ENCODE measurements at regions not wholly inside any gene's neighbourhood (a gene's known extent, or its start where the extent isn't known, plus 50 kb on each side); places are given as distances from the start of the nearest gene placed in this dataset.

GRCh38 chr3:1998739-1999138 lies 99.9 kb upstream of the CNTN4 start:
- H3K4me1 ChIP-seq (ENCODE audit: control insufficient read depth in 2 of 3, insufficient read depth in 2 of 3, low read depth in 1 of 3, low read length in 3 of 3), result no peaks in the 10 kb centered on the region
- no peak for TF ChIP-seq CTCF (IDR thresholded peaks at IDR 0.05; ENCODE audit: borderline replicate concordance, extremely low read depth, insufficient read depth)
- H3K9me3 ChIP-seq (ENCODE audit: control insufficient read depth in 2 of 3, insufficient read depth in 1 of 3, low read length in 3 of 3), result no peaks in the 10 kb centered on the region
- intact Hi-C loops (cut with DNase I), result no loop called here
- H3K9ac ChIP-seq (ENCODE audit: low read length in 3 of 3), result no peak overlapping the region
- DNase-seq, result no peak
- H3K27ac ChIP-seq (ENCODE audit: low read depth in 2 of 2, low read length in 2 of 2), result no peak overlapping the region
- no peaks in the 10 kb centered on the region for H3K36me3 ChIP-seq (ENCODE audit: control insufficient read depth in 2 of 3, insufficient read depth in 3 of 3, low read length in 3 of 3)
- no peak overlapping the region for H3K4me3 ChIP-seq (ENCODE audit: low read length in 3 of 3)
- no peak for FAIRE-seq
- no peaks in the 10 kb centered on the region for H3K27me3 ChIP-seq (ENCODE audit: control insufficient read depth, insufficient read depth, low read length)

GRCh38 chr3:2001306-2002108 lies 97.2 kb upstream of the CNTN4 start:
- H3K9ac ChIP-seq (ENCODE audit: low read length in 3 of 3), result no peak overlapping the region
- FAIRE-seq, result no peak

GRCh38 chr3:2023959-2024358 lies 74.7 kb upstream of the CNTN4 start:
- no peak for TF ChIP-seq CTCF (IDR thresholded peaks at IDR 0.05; ENCODE audit: borderline replicate concordance, extremely low read depth, insufficient read depth)
- H3K36me3 ChIP-seq (ENCODE audit: control insufficient read depth in 2 of 3, insufficient read depth in 3 of 3, low read length in 3 of 3), result no peaks in the 10 kb centered on the region
- DNase-seq, result no peak

More at GRCh38 chr3:2001306-2002108, 97.2 kb upstream of the CNTN4 start:
- no peaks in the 10 kb centered on the region for H3K4me1 ChIP-seq (ENCODE audit: control insufficient read depth in 2 of 3, insufficient read depth in 2 of 3, low read depth in 1 of 3, low read length in 3 of 3)
- no peaks in the 10 kb centered on the region for H3K36me3 ChIP-seq (ENCODE audit: control insufficient read depth in 2 of 3, insufficient read depth in 3 of 3, low read length in 3 of 3)
- TF ChIP-seq CTCF (IDR thresholded peaks at IDR 0.05; ENCODE audit: borderline replicate concordance, extremely low read depth, insufficient read depth), result no peak
- intact Hi-C loops (cut with DNase I), result no loop called here
- H3K9me3 ChIP-seq (ENCODE audit: control insufficient read depth in 2 of 3, insufficient read depth in 1 of 3, low read length in 3 of 3), result no peaks in the 10 kb centered on the region
- DNase-seq, result peak in 2 of 5 donors; percentile 20 to 63
- no peak overlapping the region for H3K27ac ChIP-seq (ENCODE audit: low read depth in 2 of 2, low read length in 2 of 2)
- no peaks in the 10 kb centered on the region for H3K27me3 ChIP-seq (ENCODE audit: control insufficient read depth, insufficient read depth, low read length)
- no peak overlapping the region for H3K4me3 ChIP-seq (ENCODE audit: low read length in 3 of 3)

More at GRCh38 chr3:2023959-2024358, 74.7 kb upstream of the CNTN4 start:
- Histone ChIP-seq H3K4me3 (ENCODE audit: low read length in 3 of 3) (no peak overlapping the region), H3K27me3 (ENCODE audit: control insufficient read depth, insufficient read depth, low read length) (no peaks in the 10 kb centered on the region), H3K9ac (ENCODE audit: low read length in 3 of 3) (no peak overlapping the region), H3K27ac (ENCODE audit: low read depth in 2 of 2, low read length in 2 of 2) (no peak overlapping the region), H3K4me1 (ENCODE audit: control insufficient read depth in 2 of 3, insufficient read depth in 2 of 3, low read depth in 1 of 3, low read length in 3 of 3) (no peaks in the 10 kb centered on the region), H3K9me3 (ENCODE audit: control insufficient read depth in 2 of 3, insufficient read depth in 1 of 3, low read length in 3 of 3) (no peaks in the 10 kb centered on the region)
- intact Hi-C loops (cut with DNase I), result no loop called here
- no peak for FAIRE-seq

Data from kidney (tissue), 13 donors.